ENCODE measurements at regions not wholly inside any gene's neighbourhood (a gene's known extent, or its start where the extent isn't known, plus 50 kb on each side); places are given as distances from the start of the nearest gene placed in this dataset.
"Not testable (repeated sequence)": the region's sequence is repeated elsewhere in the genome, so short reads cannot be mapped to it uniquely, and the experiment has no call there.

DNA sequence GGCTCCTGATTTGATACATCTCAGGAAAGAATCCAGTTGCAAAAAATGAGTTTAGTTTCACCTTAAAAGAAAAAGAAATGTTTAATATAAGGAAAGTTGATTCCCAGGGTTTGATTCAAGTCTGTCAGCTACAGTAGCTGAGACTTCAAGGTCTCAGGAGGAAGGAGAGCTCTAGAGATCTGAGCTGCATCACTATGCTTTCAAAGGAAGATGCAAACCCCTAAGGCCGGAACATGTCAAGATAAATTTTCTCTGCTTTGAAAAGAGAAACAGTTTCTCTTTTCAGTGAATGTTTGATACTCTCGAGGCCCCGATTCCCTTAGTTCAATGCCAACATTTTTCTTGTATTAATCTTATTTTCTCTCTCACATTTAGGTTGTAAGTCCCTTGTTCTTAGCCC lies 128.6 kb downstream of the RGPD3 start:
- no peak for DNase-seq

DNA sequence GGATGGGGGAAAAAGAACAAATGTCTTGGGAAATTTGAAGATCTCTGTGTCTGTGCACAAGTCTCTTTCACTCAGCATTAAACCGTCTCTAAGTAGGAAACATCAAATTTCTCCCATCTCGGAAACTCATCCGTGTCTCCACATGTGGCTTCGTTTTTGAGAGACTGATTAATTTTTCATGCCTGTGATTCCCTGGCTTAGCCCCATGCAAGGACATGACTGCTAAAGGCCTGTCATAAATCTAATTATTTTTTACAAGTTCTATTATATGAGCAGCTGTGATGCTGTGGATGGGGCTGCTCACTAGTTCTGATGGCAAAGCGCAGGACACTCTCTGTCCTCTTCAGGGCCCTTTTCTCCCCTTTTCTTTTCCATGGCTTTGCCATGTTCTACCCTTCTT lies 129.1 kb downstream of the RGPD3 start:
- DNase-seq: no peak

DNA sequence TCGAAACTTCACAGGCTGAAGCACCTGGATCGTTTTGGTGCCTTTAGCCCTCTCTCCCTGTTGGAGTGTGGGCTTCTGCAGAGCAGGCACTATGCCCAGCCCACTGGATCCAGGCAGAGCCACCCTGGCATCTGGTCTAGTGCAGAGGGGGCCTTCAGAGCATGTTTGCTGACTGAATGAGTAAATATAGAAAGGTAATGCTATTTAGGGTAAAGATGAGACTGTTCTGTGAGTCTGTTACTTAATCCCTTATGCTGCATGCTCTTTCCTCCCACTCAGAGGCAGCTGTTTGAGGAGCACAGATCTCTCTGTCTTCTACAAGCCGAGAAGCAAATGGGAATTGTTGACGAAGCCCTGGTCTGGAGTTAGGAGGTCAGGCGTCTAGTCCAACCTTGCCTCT lies 130.2 kb downstream of the RGPD3 start:
- no peak for DNase-seq

DNA sequence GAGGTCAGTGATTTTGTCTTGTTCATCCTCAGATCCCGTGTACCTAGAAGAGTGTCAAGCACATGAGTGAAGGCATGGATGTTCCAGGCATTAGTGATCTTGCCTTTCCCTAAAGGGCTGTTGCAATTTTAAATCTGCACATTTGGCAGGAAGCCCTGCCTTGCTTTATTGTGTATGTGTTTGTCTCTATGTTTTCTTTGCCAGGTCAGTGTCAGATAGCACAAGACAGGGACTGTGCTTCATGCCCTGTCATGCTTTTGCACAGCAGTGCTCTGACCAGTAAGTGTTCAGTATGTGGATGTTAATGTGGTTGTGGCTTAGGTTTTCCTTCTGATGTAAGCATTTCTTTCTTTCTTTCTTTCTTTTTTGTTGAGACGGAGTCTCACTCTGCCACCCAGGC lies 131.5 kb downstream of the RGPD3 start:
- DNase-seq: no peak

DNA sequence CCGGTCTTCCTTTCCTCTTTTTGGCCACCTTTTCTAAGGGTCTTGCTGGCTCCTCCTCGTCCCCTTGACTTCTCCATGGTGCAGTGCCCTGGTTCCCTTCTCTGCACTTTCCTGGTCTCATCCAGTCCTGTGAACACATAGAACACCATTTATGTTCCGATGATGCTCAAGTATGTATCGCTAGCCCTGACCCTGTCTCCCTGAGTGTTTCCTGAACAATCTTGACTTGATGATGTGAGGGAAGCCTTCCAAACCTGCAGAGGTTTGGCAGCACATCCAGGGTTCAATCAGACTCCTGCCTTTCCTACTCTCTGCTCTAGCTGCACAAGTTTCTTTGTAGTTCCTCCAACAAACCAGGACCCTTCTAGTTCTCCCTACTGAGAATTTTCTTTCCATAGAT lies 132.1 kb downstream of the RGPD3 start:
- DNase-seq: no peak

DNA sequence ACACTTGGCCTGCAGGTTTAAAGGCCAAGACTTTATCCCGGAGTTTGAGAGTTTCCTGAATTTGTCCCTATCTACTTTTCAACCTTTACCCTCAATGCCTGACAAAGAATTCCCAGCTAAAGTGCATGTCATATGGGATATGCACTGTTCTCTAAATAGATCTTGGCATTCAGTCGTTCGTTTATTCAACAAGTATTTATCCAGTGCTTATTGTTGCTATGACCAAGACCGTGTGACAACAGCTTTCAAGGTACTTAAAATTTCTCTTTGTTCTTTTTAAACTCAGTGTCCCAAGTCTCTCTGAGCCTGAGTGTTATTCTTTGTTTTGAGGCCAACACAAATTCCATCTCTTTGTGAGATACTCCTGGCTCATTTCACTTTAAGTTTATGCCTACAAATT lies 133.4 kb downstream of the RGPD3 start:
- no peak for DNase-seq

DNA sequence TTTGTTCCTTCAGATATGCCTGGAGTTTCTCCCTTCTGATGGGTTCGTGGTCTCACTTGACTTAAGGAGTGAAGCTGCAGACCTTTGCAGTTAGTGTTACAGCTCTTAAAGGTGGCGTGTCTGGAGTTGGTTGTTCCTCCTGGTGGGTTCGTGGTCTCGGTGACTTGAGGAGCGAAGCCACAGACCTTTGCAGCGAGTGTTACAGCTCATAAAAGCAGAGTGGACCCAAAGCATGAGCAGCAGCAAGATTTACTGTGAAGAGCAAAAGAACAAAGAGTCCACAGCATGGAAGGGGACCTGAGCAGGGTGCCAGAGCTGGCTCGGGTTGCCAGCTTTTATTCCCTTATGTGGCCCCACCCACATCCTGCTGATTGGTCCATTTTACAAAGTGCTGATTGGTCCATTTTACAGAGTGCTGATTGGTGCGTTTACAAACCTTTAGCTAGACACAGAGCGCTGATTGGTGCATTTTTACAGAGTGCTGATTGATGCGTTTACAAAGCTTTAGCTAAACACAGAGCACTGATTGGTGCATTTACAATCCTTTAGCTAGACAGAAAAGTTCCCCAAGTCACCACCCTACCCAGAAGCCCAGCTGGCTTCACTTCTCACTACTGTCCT lies 134.8 kb downstream of the RGPD3 start:
- not testable (repeated sequence) for DNase-seq

DNA sequence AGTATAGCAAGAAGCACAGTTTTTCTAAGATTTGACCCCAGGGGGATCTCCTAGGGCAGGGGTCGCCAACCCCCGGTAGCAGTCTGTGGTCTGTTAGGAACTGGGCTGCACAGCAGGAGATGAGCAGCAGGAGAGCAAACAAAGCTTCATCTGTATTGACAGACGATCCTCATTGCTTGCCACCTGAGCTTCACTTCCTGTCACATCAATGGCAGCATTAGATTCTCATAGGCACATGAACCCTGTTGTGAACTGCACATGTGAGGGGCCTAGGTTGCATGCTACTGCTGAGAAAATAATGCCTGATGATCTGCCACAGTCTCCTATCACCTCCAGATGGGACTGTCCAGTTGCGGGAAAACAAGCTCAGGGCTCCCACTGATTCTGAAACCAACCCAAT lies 136.2 kb downstream of the RGPD3 start:
- no peak for DNase-seq

DNA sequence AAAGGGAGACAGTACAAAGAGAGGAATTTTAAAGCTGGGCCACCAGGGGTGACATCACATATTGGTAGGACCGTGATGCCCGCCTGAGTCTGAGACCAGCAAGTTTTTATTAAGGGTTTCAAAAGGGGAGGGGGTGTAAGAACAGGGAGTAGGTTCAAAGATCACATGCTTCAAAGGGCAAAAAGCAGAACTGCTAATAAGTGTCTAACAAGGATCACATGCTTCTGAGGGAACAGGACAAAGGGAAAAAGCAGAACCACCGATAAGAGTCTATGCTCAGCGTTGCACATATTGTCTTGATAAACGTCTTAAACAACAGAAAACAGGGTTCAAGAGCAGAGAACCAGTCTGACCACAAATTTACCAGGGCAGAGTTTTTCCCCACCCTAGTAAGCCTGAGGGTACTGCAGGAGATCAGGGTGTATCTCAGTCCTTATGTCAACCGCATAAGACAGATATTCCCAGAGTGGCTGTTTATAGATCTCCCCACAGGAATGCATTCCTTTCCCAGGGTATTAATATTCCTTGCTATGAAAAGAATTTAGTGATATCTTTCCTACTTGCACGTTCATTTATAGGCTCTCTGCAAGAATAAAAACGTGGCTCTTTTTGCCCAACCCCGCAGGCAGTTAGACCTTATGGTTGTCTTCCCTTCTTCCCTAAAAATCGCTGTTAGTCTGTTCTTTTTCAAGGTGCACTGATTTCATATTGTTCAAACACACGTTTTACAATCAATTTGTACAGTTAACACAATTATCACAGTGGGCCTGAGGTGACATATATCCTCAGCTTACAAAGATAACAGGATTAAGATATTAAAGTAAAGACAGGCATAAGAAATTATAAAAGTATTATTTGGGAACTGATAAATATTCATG lies 136.5 kb upstream of the UXS1 start:
- DNase-seq: not testable (repeated sequence)

DNA sequence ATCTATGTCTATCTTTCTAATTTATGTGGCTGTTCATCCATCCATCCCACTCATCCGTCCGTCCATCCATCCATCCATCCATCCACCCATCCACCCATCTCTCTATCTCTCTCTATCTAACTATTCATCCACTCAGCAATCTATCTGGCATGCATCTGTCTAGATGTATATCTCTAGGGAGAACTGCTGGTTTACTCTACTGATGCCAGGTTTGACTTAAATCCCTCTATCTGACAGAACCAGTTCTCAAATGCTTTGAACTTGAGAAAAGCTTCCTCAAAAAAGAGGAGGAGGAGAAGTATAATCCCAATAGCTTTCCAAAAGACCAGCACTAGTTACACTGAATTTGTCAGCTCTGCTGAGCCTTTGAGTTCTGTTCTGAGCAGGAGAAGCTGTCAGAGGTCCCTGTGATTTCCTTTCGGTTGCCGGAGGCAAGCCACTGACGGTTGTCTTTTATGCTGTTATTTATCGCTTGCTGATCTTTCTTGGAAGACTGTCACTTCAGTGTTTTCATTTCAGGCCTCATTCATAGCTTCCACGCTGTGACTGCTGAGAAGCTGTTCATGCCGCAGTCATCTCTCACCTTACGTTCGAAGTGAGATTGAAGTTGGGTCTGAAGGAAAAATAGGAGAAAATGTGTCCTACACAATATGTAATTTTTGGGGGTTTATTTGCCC lies 129.4 kb upstream of the UXS1 start:
- no peak for DNase-seq

DNA sequence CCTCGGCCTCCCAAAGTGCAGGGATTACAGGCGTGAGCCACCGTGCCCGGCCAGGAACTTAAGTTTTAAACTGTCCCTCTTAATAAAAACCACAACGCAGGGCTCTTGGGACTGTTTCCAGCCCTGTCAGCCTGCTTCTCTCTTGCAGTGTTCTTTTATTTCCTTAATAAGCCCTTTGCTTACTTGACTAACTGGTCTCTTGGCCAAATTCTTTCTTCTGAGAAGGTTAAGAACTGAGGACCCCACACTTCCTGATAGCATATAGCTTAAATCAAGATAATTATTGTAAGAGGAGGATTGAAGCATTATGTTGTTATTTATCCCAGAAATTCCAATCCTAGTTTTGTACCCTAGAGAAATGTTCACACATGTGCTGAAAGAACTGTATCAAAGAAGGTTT lies 128.2 kb upstream of the UXS1 start:
- no peak for DNase-seq

DNA sequence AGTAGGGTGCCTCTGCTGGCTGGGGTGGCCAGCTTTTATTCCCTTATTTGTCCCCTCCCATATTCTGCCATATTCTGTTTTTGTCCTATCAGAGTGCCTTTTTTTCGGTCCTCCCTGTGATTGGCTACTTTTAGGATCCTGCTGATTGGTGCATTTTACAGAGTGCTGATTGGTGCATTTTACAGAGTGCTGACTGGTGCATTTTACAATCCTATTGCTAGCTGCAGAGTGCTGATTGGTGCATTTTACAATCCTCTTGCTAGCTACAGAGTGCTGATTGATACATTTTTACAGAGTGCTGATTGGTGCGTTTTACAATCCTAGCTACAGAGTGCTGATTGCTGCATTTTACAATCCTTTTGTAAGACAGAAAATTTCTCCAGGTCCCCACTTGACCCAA lies 126.3 kb upstream of the UXS1 start:
- not testable (repeated sequence) for DNase-seq

DNA sequence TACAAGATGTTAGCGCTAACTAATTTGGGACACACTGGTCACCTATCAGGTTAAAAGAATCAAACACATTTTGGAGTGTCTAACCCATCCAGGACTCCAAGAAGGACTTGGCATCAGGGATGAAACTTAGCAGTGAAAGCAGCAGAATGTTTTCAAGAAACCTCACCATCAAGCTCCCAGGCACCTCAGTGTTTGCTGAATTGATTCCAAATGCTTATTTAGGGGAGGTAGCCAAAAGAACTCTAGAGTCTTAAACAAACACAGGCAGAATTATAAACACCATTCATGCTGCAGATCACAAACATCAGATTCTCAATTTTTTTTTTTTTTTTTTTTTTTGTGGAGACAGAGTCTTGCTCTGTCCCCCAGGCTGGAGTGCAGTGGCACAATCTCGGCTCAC lies 122.8 kb upstream of the UXS1 start:
- no peak for DNase-seq

DNA sequence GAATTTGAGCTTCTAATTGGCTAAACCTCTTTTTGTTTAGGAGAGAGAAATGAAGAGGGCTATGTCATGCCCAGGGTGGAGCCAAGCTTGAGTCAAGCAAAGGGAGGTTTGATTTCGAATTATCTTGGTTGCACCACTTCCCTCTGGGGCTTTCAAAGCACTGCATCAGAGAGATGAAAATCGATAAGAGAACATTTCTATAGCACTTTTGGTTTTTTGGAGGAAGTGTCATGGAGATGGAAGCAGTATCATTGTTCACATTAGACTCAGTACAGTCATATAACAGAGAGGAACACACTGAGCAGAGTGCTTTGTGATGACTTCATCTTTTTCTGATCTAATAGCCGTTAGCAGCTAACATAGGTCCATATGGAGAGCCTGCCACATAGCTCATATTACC lies 120.3 kb upstream of the UXS1 start:
- no peak for DNase-seq

DNA sequence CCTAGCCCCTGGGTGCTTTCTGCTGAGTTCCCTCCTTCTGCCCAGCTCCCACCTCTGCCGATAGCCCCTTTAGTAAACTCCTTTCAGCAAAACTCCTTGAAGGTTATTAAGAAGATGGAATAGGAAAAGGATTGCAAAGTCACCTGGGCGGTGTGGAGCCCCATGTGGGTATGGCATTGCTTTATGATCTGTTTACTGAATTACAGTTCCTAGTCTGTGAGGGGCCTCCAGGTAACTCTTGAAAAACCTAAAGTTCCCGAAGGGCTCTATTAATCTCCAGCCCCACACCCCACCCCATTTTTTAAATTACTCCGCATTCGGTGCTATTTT lies 116.9 kb upstream of the UXS1 start:
- no peak for DNase-seq

DNA sequence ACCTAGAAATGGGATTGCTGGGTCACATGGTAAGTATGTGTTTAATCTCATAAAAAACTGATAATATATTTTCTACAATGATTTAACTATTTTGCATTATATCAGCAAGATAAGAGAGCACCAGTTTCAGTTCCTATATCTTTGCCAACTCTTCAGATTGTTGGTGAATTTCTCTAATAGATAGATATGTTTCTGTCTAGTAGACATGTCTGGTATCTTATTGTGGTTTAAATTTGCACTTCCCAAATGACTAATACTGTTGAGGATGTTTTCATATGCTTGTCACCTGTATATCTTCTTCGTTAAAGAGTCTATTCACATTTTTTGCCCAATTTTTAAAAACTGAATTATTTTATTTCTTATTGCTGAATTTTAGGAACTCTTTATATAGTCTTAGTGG lies 113.8 kb upstream of the UXS1 start:
- no peak for DNase-seq

DNA sequence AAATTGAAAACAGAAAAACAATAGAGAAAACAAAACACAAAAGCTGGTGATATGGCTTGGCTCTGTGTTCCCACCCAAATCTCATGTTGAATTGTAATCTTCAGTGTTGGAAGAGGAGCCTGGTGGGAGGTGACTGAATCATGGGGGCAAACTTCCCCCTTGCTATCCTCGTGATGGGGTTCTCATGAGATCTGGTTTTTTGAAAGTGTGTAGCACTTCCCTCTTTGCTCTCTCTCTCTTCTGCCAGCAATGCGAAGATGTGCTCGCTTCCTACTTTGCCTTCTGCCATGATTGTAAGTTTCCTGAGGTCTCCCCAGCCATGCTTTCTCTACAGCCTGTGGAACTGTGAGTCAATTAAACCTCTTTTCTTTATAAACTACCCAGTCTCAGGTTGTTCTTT lies 112.3 kb upstream of the UXS1 start:
- no peak for DNase-seq

DNA sequence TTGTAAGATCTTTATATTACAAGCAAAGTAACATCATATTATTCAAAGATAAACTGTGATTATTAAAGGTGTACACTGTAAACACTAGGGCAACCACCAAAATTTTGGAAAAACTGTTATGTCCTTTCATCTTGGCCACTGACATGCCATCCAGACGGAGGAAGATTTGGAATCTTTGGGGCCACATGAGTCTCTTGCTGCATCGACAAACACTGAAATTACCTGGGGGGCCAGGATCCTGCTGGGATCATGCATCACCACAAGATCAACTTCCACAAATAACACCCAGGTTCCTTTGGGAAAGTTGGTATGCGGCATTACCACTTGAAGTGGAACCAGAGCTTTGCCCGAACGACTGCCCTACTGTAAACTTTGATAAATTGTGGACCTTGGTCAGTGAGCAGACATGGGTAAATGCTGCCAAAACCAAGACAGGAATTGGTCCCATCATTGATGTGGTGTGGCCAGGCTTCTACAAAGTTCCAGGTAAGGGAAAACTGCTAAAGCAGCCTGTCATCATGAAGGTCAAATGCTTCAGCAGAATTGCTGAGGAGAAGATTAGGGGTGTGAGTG lies 110.6 kb upstream of the UXS1 start:
- no peak for DNase-seq

DNA sequence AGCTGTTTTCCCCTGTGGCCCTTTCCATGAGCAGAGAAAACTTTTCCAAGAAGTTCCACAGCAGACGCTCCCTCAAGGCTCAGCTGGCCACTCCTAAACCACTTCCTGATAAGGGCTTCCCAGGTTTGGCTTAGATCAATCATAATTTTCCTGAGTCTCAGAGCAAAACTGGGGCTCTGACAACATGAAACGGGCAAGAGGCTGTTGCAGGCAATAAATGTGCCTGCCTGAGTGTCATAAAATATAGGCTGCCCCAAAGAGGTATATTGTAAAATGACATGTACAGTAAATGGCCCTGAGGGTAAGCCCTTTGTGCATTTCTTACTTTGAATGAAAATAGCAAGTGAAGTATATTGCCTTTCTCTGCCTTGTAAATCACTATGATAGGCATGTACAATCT lies 105.6 kb upstream of the UXS1 start:
- no peak for DNase-seq

DNA sequence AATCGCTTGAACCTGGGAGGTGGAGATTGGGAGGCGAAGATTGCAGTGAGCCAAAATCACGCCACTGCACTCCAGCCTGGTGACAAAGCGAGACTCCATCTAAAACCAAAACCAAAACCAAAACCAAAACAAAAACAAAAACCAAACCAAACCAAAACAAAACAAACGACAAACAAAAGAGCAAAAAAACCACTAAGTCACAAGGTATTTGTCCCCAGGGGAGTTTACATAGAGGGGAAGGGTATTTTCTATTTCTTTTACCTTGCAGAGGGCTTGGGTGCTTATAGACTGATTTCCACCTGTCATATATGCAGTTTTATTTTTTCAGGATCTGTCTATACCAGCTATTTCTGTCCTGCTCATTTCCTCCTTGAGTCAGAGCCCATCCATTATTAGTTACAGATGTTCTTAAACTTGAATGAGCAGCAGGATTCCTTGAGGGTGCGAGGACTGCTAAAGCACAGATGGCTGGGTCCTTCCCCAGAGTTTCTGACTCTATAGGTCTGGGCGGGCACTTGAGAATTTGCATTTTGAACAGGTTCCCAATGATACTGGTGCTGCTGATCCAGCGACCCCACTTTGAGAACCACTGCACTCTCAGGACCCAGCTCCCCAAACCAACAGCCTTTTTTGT lies 102.2 kb upstream of the UXS1 start:
- no peak for DNase-seq

DNA sequence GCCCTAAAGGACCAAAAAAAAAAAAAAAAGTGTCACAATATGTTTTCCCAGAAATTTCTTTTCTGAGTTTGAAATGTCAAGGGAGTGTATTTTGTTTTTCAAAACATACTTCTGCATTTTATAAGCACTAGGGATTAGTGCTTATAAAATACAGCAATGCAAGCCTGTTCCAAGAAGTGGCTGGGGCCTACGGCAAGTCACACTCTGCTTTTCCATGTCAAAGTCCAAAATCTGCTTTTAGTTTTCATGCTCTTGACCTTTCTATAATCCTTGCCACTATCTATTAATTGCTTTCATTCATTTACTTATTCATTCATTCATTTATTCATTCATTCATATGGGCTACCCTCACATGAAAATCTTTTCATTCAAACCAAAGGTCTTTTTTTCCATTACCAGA lies 100.1 kb upstream of the UXS1 start:
- DNase-seq: no peak

DNA sequence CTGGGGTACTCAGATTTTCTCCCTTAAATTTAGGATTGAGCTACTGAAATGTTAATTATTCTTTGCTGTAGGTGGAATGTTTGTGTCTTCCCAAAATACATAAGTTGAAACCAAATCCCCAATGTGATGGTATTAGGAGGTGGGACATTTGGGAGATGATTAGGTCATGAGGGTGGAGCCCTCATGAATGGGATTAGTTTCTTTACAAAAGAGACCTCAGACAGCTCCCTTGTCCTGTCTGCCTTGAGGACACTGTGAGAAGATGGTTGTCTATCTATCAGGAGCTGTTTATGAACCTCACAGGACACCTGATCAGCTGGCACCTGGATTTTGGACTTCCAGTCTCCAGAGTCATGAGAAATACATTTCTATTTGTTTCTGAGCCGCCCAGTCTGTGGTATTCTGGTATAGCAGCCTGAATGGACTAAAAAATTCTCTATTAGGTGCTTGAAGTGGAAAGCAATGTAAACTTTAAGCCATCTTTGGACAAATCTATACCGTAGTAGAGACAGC lies 99.2 kb upstream of the UXS1 start:
- no peak for DNase-seq

DNA sequence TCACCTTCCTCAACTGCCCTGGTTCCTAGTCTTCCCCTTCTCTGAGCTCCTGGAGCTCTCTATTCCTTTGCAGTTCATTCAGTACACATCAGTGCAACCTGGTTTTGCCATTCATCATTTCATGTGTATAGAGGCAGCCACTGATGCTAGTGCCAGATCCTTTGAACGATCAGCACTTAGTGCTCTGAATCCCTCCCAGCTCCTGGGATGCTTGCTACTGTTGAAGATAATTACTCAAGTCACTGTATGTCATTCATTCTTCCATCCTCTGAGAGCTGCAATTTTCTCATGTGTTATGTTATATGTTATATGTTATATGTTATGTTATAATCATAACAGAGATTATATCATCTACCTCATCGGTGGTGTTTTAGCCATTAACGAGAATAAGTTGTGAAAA lies 98.5 kb upstream of the UXS1 start:
- DNase-seq: no peak

All from activated CD4-positive, alpha-beta T cell treated with anti-CD3 and anti-CD28 coated beads for 4 hours (primary cell).